ENCODE measurements at regions not wholly inside any gene's neighbourhood (a gene's known extent, or its start where the extent isn't known, plus 50 kb on each side); places are given as distances from the start of the nearest gene placed in this dataset.
"Not testable (repeated sequence)": the region's sequence is repeated elsewhere in the genome, so short reads cannot be mapped to it uniquely, and the experiment has no call there.

- Mint-ChIP-seq H3K9me3 (ENCODE audit: unreplicated experiment) (no peaks in the 10 kb centered on the region), H3K27ac (ENCODE audit: unreplicated experiment) (no peak overlapping the region), H3K27me3 (ENCODE audit: unreplicated experiment) (no peaks in the 10 kb centered on the region), H3K4me3 (ENCODE audit: unreplicated experiment) (no peak overlapping the region), H3K4me1 (ENCODE audit: unreplicated experiment) (peaks cover 3% of the 10 kb centered on the region), H3K36me3 (ENCODE audit: low read depth, unreplicated experiment) (peaks cover 4% of the 10 kb centered on the region)
- no peak for TF ChIP-seq CTCF (IDR thresholded peaks at IDR 0.05; ENCODE audit: unreplicated experiment)
- no peak for DNase-seq (ENCODE audit: low spot score)
Measured at GRCh38 chr6:156199182-156199581, 578.0 kb upstream of the ARID1B start.

GRCh38 chr6:156197513-156197912 is 579.7 kb upstream of the ARID1B start:
- no peak for TF ChIP-seq CTCF (IDR thresholded peaks at IDR 0.05; ENCODE audit: unreplicated experiment)
- H3K4me1 Mint-ChIP-seq (ENCODE audit: unreplicated experiment), result peaks cover 3% of the 10 kb centered on the region
- DNase-seq (ENCODE audit: low spot score), result no peak
- peaks cover 4% of the 10 kb centered on the region for H3K36me3 Mint-ChIP-seq (ENCODE audit: low read depth, unreplicated experiment)
- H3K9me3 Mint-ChIP-seq (ENCODE audit: unreplicated experiment), result no peaks in the 10 kb centered on the region
- no peak overlapping the region for H3K4me3 Mint-ChIP-seq (ENCODE audit: unreplicated experiment)
- H3K27me3 Mint-ChIP-seq (ENCODE audit: unreplicated experiment), result no peaks in the 10 kb centered on the region
- no peak overlapping the region for H3K27ac Mint-ChIP-seq (ENCODE audit: unreplicated experiment)

- no peak for DNase-seq (ENCODE audit: low spot score)
- peaks cover 3% of the 10 kb centered on the region for H3K4me1 Mint-ChIP-seq (ENCODE audit: unreplicated experiment)
- no peak overlapping the region for H3K4me3 Mint-ChIP-seq (ENCODE audit: unreplicated experiment)
- no peaks in the 10 kb centered on the region for H3K27me3 Mint-ChIP-seq (ENCODE audit: unreplicated experiment)
- no peak overlapping the region for H3K27ac Mint-ChIP-seq (ENCODE audit: unreplicated experiment)
- H3K36me3 Mint-ChIP-seq (ENCODE audit: low read depth, unreplicated experiment), result peaks cover 4% of the 10 kb centered on the region
- TF ChIP-seq CTCF (IDR thresholded peaks at IDR 0.05; ENCODE audit: unreplicated experiment), result no peak
- no peaks in the 10 kb centered on the region for H3K9me3 Mint-ChIP-seq (ENCODE audit: unreplicated experiment)
Measured at GRCh38 chr6:156194981-156195380, 582.2 kb upstream of the ARID1B start.

GRCh38 chr6:156193381-156193780 is 583.8 kb upstream of the ARID1B start:
- no peak for DNase-seq (ENCODE audit: low spot score)
- H3K9me3 Mint-ChIP-seq (ENCODE audit: unreplicated experiment), result no peaks in the 10 kb centered on the region
- H3K36me3 Mint-ChIP-seq (ENCODE audit: low read depth, unreplicated experiment), result peaks cover 4% of the 10 kb centered on the region
- TF ChIP-seq CTCF (IDR thresholded peaks at IDR 0.05; ENCODE audit: unreplicated experiment), result no peak
- peaks cover 3% of the 10 kb centered on the region for H3K4me1 Mint-ChIP-seq (ENCODE audit: unreplicated experiment)
- H3K4me3 Mint-ChIP-seq (ENCODE audit: unreplicated experiment), result no peak overlapping the region
- H3K27me3 Mint-ChIP-seq (ENCODE audit: unreplicated experiment), result no peaks in the 10 kb centered on the region
- H3K27ac Mint-ChIP-seq (ENCODE audit: unreplicated experiment), result no peak overlapping the region

- DNase-seq (ENCODE audit: low spot score), result no peak
- no peak for TF ChIP-seq CTCF (IDR thresholded peaks at IDR 0.05; ENCODE audit: unreplicated experiment)
- no peak overlapping the region for H3K27ac Mint-ChIP-seq (ENCODE audit: unreplicated experiment)
Measured at GRCh38 chr6:156191895-156192294, 585.3 kb upstream of the ARID1B start.

GRCh38 chr6:156191390-156191789 is 585.8 kb upstream of the ARID1B start:
- H3K9me3 Mint-ChIP-seq (ENCODE audit: unreplicated experiment), result not testable (repeated sequence)

More at GRCh38 chr6:156191895-156192294, 585.3 kb upstream of the ARID1B start:
- peaks cover 4% of the 10 kb centered on the region for H3K36me3 Mint-ChIP-seq (ENCODE audit: low read depth, unreplicated experiment)
- no peak overlapping the region for H3K4me3 Mint-ChIP-seq (ENCODE audit: unreplicated experiment)
- H3K27me3 Mint-ChIP-seq (ENCODE audit: unreplicated experiment), result no peaks in the 10 kb centered on the region
- no peaks in the 10 kb centered on the region for H3K9me3 Mint-ChIP-seq (ENCODE audit: unreplicated experiment)
- H3K4me1 Mint-ChIP-seq (ENCODE audit: unreplicated experiment), result no peaks in the 10 kb centered on the region

More at GRCh38 chr6:156191390-156191789, 585.8 kb upstream of the ARID1B start:
- not testable (repeated sequence) for H3K36me3 Mint-ChIP-seq (ENCODE audit: low read depth, unreplicated experiment); H3K27ac Mint-ChIP-seq (ENCODE audit: unreplicated experiment); H3K4me3 Mint-ChIP-seq (ENCODE audit: unreplicated experiment); DNase-seq (ENCODE audit: low spot score); H3K4me1 Mint-ChIP-seq (ENCODE audit: unreplicated experiment); H3K27me3 Mint-ChIP-seq (ENCODE audit: unreplicated experiment)

Data from endothelial cell (in vitro differentiated cells).